NCI-H1694 treated with DMSO at 0.1 percent for 48 hours (cell line): ENCODE measurements at regions not wholly inside any gene's neighbourhood (a gene's known extent, or its start where the extent isn't known, plus 50 kb on each side); places are given as distances from the start of the nearest gene placed in this dataset.

Experiments
- DNase-seq: peaks from one replicate; lab custom pipeline; 2025; lab: John Stamatoyannopoulos, UW

GRCh38 chr5:52725808-52726207, 61.9 kb upstream of the ITGA1 start:
- no peak for DNase-seq

- no peak for DNase-seq
Observed at GRCh38 chr5:52727020-52727419, 60.7 kb upstream of the ITGA1 start.

GRCh38 chr5:52727576-52727975, 60.1 kb upstream of the ITGA1 start:
- no peak for DNase-seq

GRCh38 chr5:52728224-52728623, 59.5 kb upstream of the ITGA1 start:
- no peak for DNase-seq

- DNase-seq: no peak
Observed at GRCh38 chr5:52728686-52729085, 59.0 kb upstream of the ITGA1 start.

GRCh38 chr5:52731274-52732027, 56.3 kb upstream of the ITGA1 start:
- DNase-seq: no peak

- no peak for DNase-seq
Observed at GRCh38 chr5:52734557-52734956, 53.2 kb upstream of the ITGA1 start.

GRCh38 chr5:52735139-52735538, 52.6 kb upstream of the ITGA1 start:
- no peak for DNase-seq
